ENCODE measurements at regions not wholly inside any gene's neighbourhood (a gene's known extent, or its start where the extent isn't known, plus 50 kb on each side); places are given as distances from the start of the nearest gene placed in this dataset.

- TF ChIP-seq CTCF (IDR thresholded peaks at IDR 0.05; ENCODE audit: poor library complexity, severe bottlenecking), result no peak
- no peak for TF ChIP-seq EZH2 (IDR thresholded peaks at IDR 0.05; ENCODE audit: borderline replicate concordance, insufficient read depth, low read length, poor library complexity, severe bottlenecking)
Measured at GRCh38 chr6:14747881-14748520, 497.9 kb upstream of the JARID2 start.
